HCT116 (cell line): ENCODE measurements at regions not wholly inside any gene's neighbourhood (a gene's known extent, or its start where the extent isn't known, plus 50 kb on each side); places are given as distances from the start of the nearest gene placed in this dataset.
"Not testable (repeated sequence)": the region's sequence is repeated elsewhere in the genome, so short reads cannot be mapped to it uniquely, and the experiment has no call there.

ENCODE experiments used
- ATAC-seq: fragments of 200-7000 bp; cut with Tn5 transposase; 2 replicates; pipeline ENCODE4 v1.9.1; 2020; ENCODE audit warnings: mild to moderate bottlenecking, moderate library complexity
- BruUV-seq: library from RNA; stranded (reverse); fragments of 400-500 nt; replicated peaks from 2 replicates; lab custom pipeline; 2021; lab: Mats Ljungman, UMichigan
- CTCF ChIA-PET: fragments of 300-600 bp; sonication (Branson Sonifier 250); formaldehyde crosslinking; loops from one replicate; lab custom pipeline; 2021; ENCODE audit warnings: antibody characterized with exemption; lab: Charles Lee
- POLR2A ChIA-PET: fragments of 300-600, 350-600 bp; sonication (Branson Sonifier 250); formaldehyde crosslinking; loops from one replicate; lab custom pipeline; 2021; ENCODE audit warnings: antibody characterized with exemption; lab: Charles Lee
- RAD21 ChIA-PET, 2 experiments: fragments of 300-600 bp; sonication (Branson Sonifier 250); formaldehyde crosslinking; loops; one replicate each; lab custom pipeline; 2023; ENCODE audit warnings: low total read pairs in 2 of 2; ENCODE audit not compliant: uncharacterized antibody in 2 of 2, unreplicated experiment in 2 of 2, low non-redundant PET in 1 of 2; lab: Charles Lee
- DNase-seq: peaks from one replicate; pipeline ENCODE4 v3.0.0-alpha.2; 2010; ENCODE audit warnings: low read depth, low spot score
- H2AFZ ChIP-seq: fragments of 200-600 bp; shearing (Covaris generic), sonication (generic); 2 replicates; pipeline ENCODE4 v1.6.1; 2017; ENCODE audit warnings: low read depth, mixed run types, mixed read lengths, antibody characterized with exemption, low read length; ENCODE audit not compliant: poor library complexity, severe bottlenecking
- H3K27ac ChIP-seq: 2 replicates; pipeline ENCODE4 v1.5.1; 2012; ENCODE audit warnings: low read depth, low read length
- H3K27me3 ChIP-seq: fragments of 200-600 bp; sonication (generic); 2 replicates; pipeline ENCODE4 v1.6.1; 2016; ENCODE audit warnings: mixed run types, low read length, mixed read lengths; ENCODE audit not compliant: insufficient read depth
- H3K36me3 ChIP-seq, 2 experiments: fragments of 200-500 bp in 1 of 2; fragments of 200-600 bp in 1 of 2; sonication (Bioruptor generic) in 1 of 2; sonication (generic) in 1 of 2; 2 replicates each; pipeline versions ENCODE4 v1.5.1 to v1.6.1; 2014 to 2016; ENCODE audit warnings: low read length in 2 of 2, inconsistent platforms in 1 of 2, mixed read lengths in 1 of 2, mixed run types in 1 of 2; ENCODE audit not compliant: insufficient read depth in 2 of 2, control insufficient read depth in 1 of 2
- H3K4me1 ChIP-seq, 2 experiments: fragments of 200-600 bp in 1 of 2; sonication (generic) in 1 of 2; 2 replicates each; pipeline versions ENCODE4 v1.5.1 to v1.6.1; 2012 to 2017; ENCODE audit warnings: low read length in 2 of 2, inconsistent platforms in 1 of 2, mild to moderate bottlenecking in 1 of 2, mixed read lengths in 1 of 2, mixed run types in 1 of 2, moderate library complexity in 1 of 2; ENCODE audit not compliant: insufficient read depth in 2 of 2, control insufficient read depth in 1 of 2
- H3K4me2 ChIP-seq: fragments of 200-600 bp; sonication (generic); 2 replicates; pipeline ENCODE4 v1.6.1; 2017; ENCODE audit warnings: mixed run types, low read length, mixed read lengths
- H3K4me3 ChIP-seq, 2 experiments: fragments of 200-600 bp in 1 of 2; sonication (generic) in 1 of 2; replicated peaks in 1 of 2; 2 replicates each; pipeline ENCODE4 v1.5.1; 2011 to 2016; ENCODE audit warnings: low read length in 2 of 2, control low read depth in 1 of 2, low read depth in 1 of 2, mild to moderate bottlenecking in 1 of 2, mixed read lengths in 1 of 2, mixed run types in 1 of 2
- H3K79me2 ChIP-seq: fragments of 200-600 bp; sonication (generic); 2 replicates; pipeline ENCODE4 v1.6.1; 2017; ENCODE audit warnings: mild to moderate bottlenecking, mixed run types, low read length, moderate library complexity, mixed read lengths; ENCODE audit not compliant: insufficient read depth
- H3K9ac ChIP-seq: fragments of 200-600 bp; sonication (generic); 2 replicates; pipeline ENCODE4 v1.6.1; 2016; ENCODE audit warnings: low read length, mixed read lengths
- H3K9me2 ChIP-seq: fragments of 200-600 bp; sonication (generic), shearing (Covaris generic); 2 replicates; pipeline ENCODE4 v1.6.1; 2017; ENCODE audit warnings: mixed run types, mild to moderate bottlenecking, moderate library complexity; ENCODE audit not compliant: insufficient read depth
- H3K9me3 ChIP-seq, 2 experiments: fragments of 200-500 bp in 1 of 2; fragments of 200-600 bp in 1 of 2; sonication (Bioruptor generic) in 1 of 2; sonication (generic) in 1 of 2; 2 replicates each; pipeline ENCODE4 v1.6.1; 2014 to 2017; ENCODE audit warnings: low read length in 2 of 2, mixed read lengths in 2 of 2, inconsistent platforms in 1 of 2, low read depth in 1 of 2, mild to moderate bottlenecking in 1 of 2, mixed run types in 1 of 2, moderate library complexity in 1 of 2; ENCODE audit not compliant: control insufficient read depth in 1 of 2, insufficient read depth in 1 of 2
- H4K20me1 ChIP-seq: fragments of 200-600 bp; sonication (generic), shearing (Covaris generic); 2 replicates; pipeline ENCODE4 v1.6.1; 2017; ENCODE audit warnings: mixed run types, mild to moderate bottlenecking, moderate library complexity; ENCODE audit not compliant: insufficient read depth
- ATF3 ChIP-seq: IDR thresholded peaks from 2 replicates; pipeline ENCODE4 v1.6.1; 2012
- CBX3 ChIP-seq: IDR thresholded peaks from 2 replicates; pipeline ENCODE4 v1.6.1; 2012; ENCODE audit warnings: low read depth
- CEBPB ChIP-seq: IDR thresholded peaks from 2 replicates; pipeline ENCODE4 v1.6.1; 2012; ENCODE audit warnings: low read depth
- CTCF ChIP-seq, 3 experiments: fragments of 200-600 bp in 1 of 3; sonication (generic) in 1 of 3; IDR thresholded peaks in 2 of 3; conservative IDR thresholded peaks in 1 of 3; 2 replicates each; pipeline ENCODE4 v1.5.1; 2012 to 2017; ENCODE audit warnings: low read depth in 2 of 3, low read length in 2 of 3, antibody characterized with exemption in 1 of 3, borderline replicate concordance in 1 of 3, control low read depth in 1 of 3, mild to moderate bottlenecking in 1 of 3, mixed read lengths in 1 of 3, mixed run types in 1 of 3, moderate library complexity in 1 of 3; ENCODE audit not compliant: insufficient read depth in 1 of 3
- EGR1 ChIP-seq: IDR thresholded peaks from 2 replicates; pipeline ENCODE4 v1.6.1; 2012; ENCODE audit warnings: low read depth
- ELF1 ChIP-seq: IDR thresholded peaks from 2 replicates; pipeline ENCODE4 v1.6.1; 2012; ENCODE audit warnings: low read depth, borderline replicate concordance
- EZH2 ChIP-seq: fragments of 200-600 bp; sonication (generic); IDR thresholded peaks from 2 replicates; pipeline ENCODE4 v1.6.1; 2017; ENCODE audit warnings: antibody characterized with exemption, mixed run types
- EZH2phosphoT487 ChIP-seq: fragments of 200-600 bp; IDR thresholded peaks from 2 replicates; pipeline ENCODE4 v1.6.1; 2018; ENCODE audit warnings: antibody characterized with exemption, borderline replicate concordance
- FOSL1 ChIP-seq: IDR thresholded peaks from 2 replicates; pipeline ENCODE4 v1.6.1; 2012; ENCODE audit warnings: low read depth
- POLR2A ChIP-seq: IDR thresholded peaks from 2 replicates; pipeline ENCODE4 v1.7.0; 2011; ENCODE audit warnings: borderline replicate concordance; ENCODE audit not compliant: insufficient read depth, insufficient read length; ENCODE audit errors: extremely low read depth
- POLR2AphosphoS5 ChIP-seq: IDR thresholded peaks from 2 replicates; pipeline ENCODE4 v1.6.1; 2011; ENCODE audit warnings: mild to moderate bottlenecking, low read depth, low read length, moderate library complexity
- RAD21 ChIP-seq: IDR thresholded peaks from 2 replicates; pipeline ENCODE4 v1.6.1; 2012; ENCODE audit warnings: low read depth, mild to moderate bottlenecking
- SP1 ChIP-seq: IDR thresholded peaks from 2 replicates; pipeline ENCODE4 v1.6.1; 2012; ENCODE audit warnings: low read depth
- SRF ChIP-seq: IDR thresholded peaks from 2 replicates; pipeline ENCODE4 v1.6.1; 2012; ENCODE audit warnings: low read depth
- YY1 ChIP-seq: IDR thresholded peaks from 2 replicates; pipeline ENCODE4 v1.6.1; 2011; ENCODE audit warnings: low read length, low read depth, moderate library complexity, mild to moderate bottlenecking; ENCODE audit not compliant: insufficient replicate concordance; ENCODE audit errors: extremely low read depth
- ZFX ChIP-seq: fragments of 450-650 bp; IDR thresholded peaks from 2 replicates; pipeline ENCODE4 v1.6.1; 2017
- ZNF274 ChIP-seq: fragments of 200-500 bp; sonication (Bioruptor generic); IDR thresholded peaks from 2 replicates; pipeline ENCODE4 v1.6.1; 2014; ENCODE audit warnings: mild to moderate bottlenecking, low read depth, low read length, inconsistent platforms
- intact Hi-C: fragments of 100-400 bp; cut with micrococcal nuclease; formaldehyde crosslinking; loops from 2 replicates; pipeline ENCODE4 v1.10.0; 2022

- H3K79me2 ChIP-seq, CTCF ChIA-PET, POLR2A ChIA-PET, H3K27ac ChIP-seq, ATAC-seq, H3K4me2 ChIP-seq, H3K9me3 ChIP-seq, H4K20me1 ChIP-seq, H3K9ac ChIP-seq, H3K36me3 ChIP-seq, DNase-seq, H3K4me3 ChIP-seq, H2AFZ ChIP-seq, RAD21 ChIA-PET, H3K9me2 ChIP-seq, H3K27me3 ChIP-seq, BruUV-seq, intact Hi-C loops, H3K4me1 ChIP-seq: not testable (repeated sequence)
These were observed 340.3 kb downstream of the THBS2 start for GRCh38 chr6:168913231-168913865.

- no peaks in the 10 kb centered on the region for H4K20me1 ChIP-seq
- BruUV-seq: no TSS peak
- no peak overlapping the region for H2AFZ ChIP-seq
- no peak overlapping the region for H3K4me3 ChIP-seq
- no peak overlapping the region for H3K9ac ChIP-seq
- no peak overlapping the region for H3K27ac ChIP-seq
- no peaks in the 10 kb centered on the region for H3K36me3 ChIP-seq
- no peaks in the 10 kb centered on the region for H3K79me2 ChIP-seq
- ChIA-PET CTCF (no interaction called here), POLR2A (no interaction called here), RAD21 (no interaction called here)
- H3K9me2 ChIP-seq: no peaks in the 10 kb centered on the region
- TF ChIP-seq POLR2A: no peak
- no peak for TF ChIP-seq SP1
- no peak for TF ChIP-seq ATF3
- TF ChIP-seq CEBPB: no peak
- TF ChIP-seq ZNF274: no peak
- no peak for TF ChIP-seq YY1
- no peak for TF ChIP-seq ZFX
- no peak for TF ChIP-seq CTCF (IDR thresholded peaks at IDR 0.05 in 2 of 3, conservative IDR thresholded peaks at IDR 0.05 in 1 of 3; ENCODE audit: borderline replicate concordance in 1 of 3, insufficient read depth in 1 of 3, low read depth in 2 of 3, low read length in 2 of 3)
- no peak for TF ChIP-seq EZH2
- TF ChIP-seq CBX3: no peak
- no peak for TF ChIP-seq FOSL1
- no peak for TF ChIP-seq RAD21
- no peak for TF ChIP-seq SRF
- no peak for TF ChIP-seq EZH2phosphoT487
- TF ChIP-seq POLR2AphosphoS5: no peak
- TF ChIP-seq EGR1: no peak
- TF ChIP-seq ELF1: no peak
- H3K9me3 ChIP-seq: no peaks in the 10 kb centered on the region
- ATAC-seq: no peak
- no peak overlapping the region for H3K4me2 ChIP-seq
- no peak for DNase-seq
- no peaks in the 10 kb centered on the region for H3K4me1 ChIP-seq
- intact Hi-C loops: no loop called here
- no peaks in the 10 kb centered on the region for H3K27me3 ChIP-seq
These were observed 344.4 kb downstream of the THBS2 start for GRCh38 chr6:168909288-168909687.
